ENCODE measurements at regions not wholly inside any gene's neighbourhood (a gene's known extent, or its start where the extent isn't known, plus 50 kb on each side); places are given as distances from the start of the nearest gene placed in this dataset.

- Histone ChIP-seq H3K4me1 (no peaks in the 10 kb centered on the region), H3K36me3 (no peaks in the 10 kb centered on the region), H3K4me3 (no peak overlapping the region), H3K27me3 (peaks cover 21 to 50% of the 10 kb centered on the region in 2 donors), H3K9me3 (no peaks in the 10 kb centered on the region), H3K27ac (no peak overlapping the region)
- TF ChIP-seq, protein P1, sequence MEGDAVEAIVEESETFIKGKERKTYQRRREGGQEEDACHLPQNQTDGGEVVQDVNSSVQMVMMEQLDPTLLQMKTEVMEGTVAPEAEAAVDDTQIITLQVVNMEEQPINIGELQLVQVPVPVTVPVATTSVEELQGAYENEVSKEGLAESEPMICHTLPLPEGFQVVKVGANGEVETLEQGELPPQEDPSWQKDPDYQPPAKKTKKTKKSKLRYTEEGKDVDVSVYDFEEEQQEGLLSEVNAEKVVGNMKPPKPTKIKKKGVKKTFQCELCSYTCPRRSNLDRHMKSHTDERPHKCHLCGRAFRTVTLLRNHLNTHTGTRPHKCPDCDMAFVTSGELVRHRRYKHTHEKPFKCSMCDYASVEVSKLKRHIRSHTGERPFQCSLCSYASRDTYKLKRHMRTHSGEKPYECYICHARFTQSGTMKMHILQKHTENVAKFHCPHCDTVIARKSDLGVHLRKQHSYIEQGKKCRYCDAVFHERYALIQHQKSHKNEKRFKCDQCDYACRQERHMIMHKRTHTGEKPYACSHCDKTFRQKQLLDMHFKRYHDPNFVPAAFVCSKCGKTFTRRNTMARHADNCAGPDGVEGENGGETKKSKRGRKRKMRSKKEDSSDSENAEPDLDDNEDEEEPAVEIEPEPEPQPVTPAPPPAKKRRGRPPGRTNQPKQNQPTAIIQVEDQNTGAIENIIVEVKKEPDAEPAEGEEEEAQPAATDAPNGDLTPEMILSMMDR (IDR thresholded peaks at IDR 0.05), result no peak
- no peak for DNase-seq
- intact Hi-C loops (cut with DNase I), result no loop called here
- ATAC-seq, result peak; percentile 51
Observed at GRCh38 chr5:77943851-77944250, 167.7 kb upstream of the TBCA start.

DNA sequence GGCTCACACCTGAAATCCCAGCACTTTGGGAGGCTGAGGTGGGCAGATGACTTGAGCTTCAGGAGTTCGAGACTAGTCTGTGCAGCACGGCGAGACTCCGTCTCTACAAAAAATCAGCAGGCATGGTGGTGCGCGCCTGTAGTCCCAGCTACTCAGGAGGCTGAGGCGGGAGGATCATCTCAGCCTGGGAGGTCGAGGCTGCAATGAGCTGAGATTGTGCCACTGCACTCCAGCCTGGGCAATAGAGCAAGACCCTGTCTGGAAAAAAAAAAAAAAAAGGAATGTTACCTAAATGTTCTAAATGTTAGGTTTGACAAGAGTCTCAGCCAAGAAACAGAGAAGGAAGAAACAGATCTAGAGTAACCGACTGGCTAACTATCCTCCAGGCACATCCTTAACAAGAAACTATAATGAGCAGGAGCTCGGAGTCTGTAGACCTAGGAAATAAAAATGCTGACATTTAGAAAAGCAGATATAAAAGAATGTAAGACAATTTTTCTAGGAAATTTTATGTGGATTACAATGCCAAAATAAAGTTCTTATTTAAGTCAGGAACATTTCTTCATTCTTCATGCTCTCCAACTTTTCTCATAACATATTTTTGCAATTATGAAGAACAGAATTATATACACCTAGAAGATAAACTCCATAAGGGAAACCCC lies 166.6 kb upstream of the TBCA start:
- ATAC-seq, result no peak
- Histone ChIP-seq H3K27me3 (peaks cover 14 to 43% of the 10 kb centered on the region in 2 donors), H3K27ac (no peak overlapping the region), H3K4me1 (no peaks in the 10 kb centered on the region), H3K4me3 (no peak overlapping the region), H3K36me3 (no peaks in the 10 kb centered on the region), H3K9me3 (no peaks in the 10 kb centered on the region)
- DNase-seq, result no peak
- intact Hi-C loops (cut with DNase I), result no loop called here
- TF ChIP-seq, protein P1 (IDR thresholded peaks at IDR 0.05), result no peak

- TF ChIP-seq, protein P1 (IDR thresholded peaks at IDR 0.05), result no peak
- peak; percentile 52 for ATAC-seq
- intact Hi-C loops (cut with DNase I), result no loop called here
- Histone ChIP-seq H3K4me3 (no peak overlapping the region), H3K27me3 (peaks cover 8 to 24% of the 10 kb centered on the region in 2 donors), H3K36me3 (no peaks in the 10 kb centered on the region), H3K27ac (no peak overlapping the region), H3K4me1 (no peaks in the 10 kb centered on the region), H3K9me3 (no peaks in the 10 kb centered on the region)
- no peak for DNase-seq
Observed at GRCh38 chr5:77937015-77937908, 161.1 kb upstream of the TBCA start.

- no peaks in the 10 kb centered on the region for H3K4me1 ChIP-seq
- H3K27me3 ChIP-seq, result peaks cover 0 to 17% of the 10 kb centered on the region in 2 donors
- no peak overlapping the region for H3K4me3 ChIP-seq
- no peak overlapping the region for H3K27ac ChIP-seq
- intact Hi-C loops (cut with DNase I), result no loop called here
- ATAC-seq (no peak), DNase-seq (no peak)
- no peaks in the 10 kb centered on the region for H3K36me3 ChIP-seq
- TF ChIP-seq, protein P1 (IDR thresholded peaks at IDR 0.05), result no peak
- no peaks in the 10 kb centered on the region for H3K9me3 ChIP-seq
Observed at GRCh38 chr5:77936365-77936693, 160.2 kb upstream of the TBCA start.
